H9 (cell line): ENCODE measurements at regions not wholly inside any gene's neighbourhood (a gene's known extent, or its start where the extent isn't known, plus 50 kb on each side); places are given as distances from the start of the nearest gene placed in this dataset.

Experiments used
- DNase-seq: peaks from one replicate; pipeline ENCODE4 v3.0.0-alpha.2; 2017
- H2AFZ ChIP-seq: one replicate; pipeline ENCODE4 v1.6.1; 2013; ENCODE audit warnings: mild to moderate bottlenecking, low read length, control low read depth, moderate library complexity
- H2AK5ac ChIP-seq: 2 replicates; pipeline ENCODE4 v1.6.1; 2013; ENCODE audit warnings: low read length, control low read depth, mixed read lengths; ENCODE audit not compliant: insufficient read length
- H2BK120ac ChIP-seq: one replicate; pipeline ENCODE4 v1.6.1; 2013; ENCODE audit warnings: low read depth, mild to moderate bottlenecking, low read length, control low read depth, inconsistent platforms; ENCODE audit not compliant: poor library complexity, severe bottlenecking
- H2BK12ac ChIP-seq: 2 replicates; pipeline ENCODE4 v1.6.1; 2013; ENCODE audit warnings: low read length, control low read depth, mixed read lengths, low read depth; ENCODE audit not compliant: insufficient read length
- H2BK15ac ChIP-seq: 2 replicates; pipeline ENCODE4 v1.6.1; 2013; ENCODE audit warnings: low read depth, low read length, control low read depth
- H2BK20ac ChIP-seq: one replicate; pipeline ENCODE4 v1.6.1; 2013; ENCODE audit warnings: low read depth, mild to moderate bottlenecking, low read length, control low read depth, inconsistent platforms; ENCODE audit not compliant: poor library complexity, severe bottlenecking
- H2BK5ac ChIP-seq: 2 replicates; pipeline ENCODE4 v1.6.1; 2013; ENCODE audit warnings: low read length, control low read depth, mixed read lengths; ENCODE audit not compliant: insufficient read length
- H3K14ac ChIP-seq: 2 replicates; pipeline ENCODE4 v1.6.1; 2013; ENCODE audit warnings: low read length, control low read depth; ENCODE audit not compliant: insufficient read depth
- H3K18ac ChIP-seq: 2 replicates; pipeline ENCODE4 v1.6.1; 2013; ENCODE audit warnings: low read depth, mild to moderate bottlenecking, mixed read lengths, low read length, control low read depth; ENCODE audit not compliant: insufficient read length
- H3K23ac ChIP-seq: 2 replicates; pipeline ENCODE4 v1.6.1; 2013; ENCODE audit warnings: low read length, control low read depth, mixed read lengths, low read depth; ENCODE audit not compliant: insufficient read length
- H3K23me2 ChIP-seq: 2 replicates; pipeline ENCODE4 v1.6.1; 2013; ENCODE audit warnings: low read depth, mild to moderate bottlenecking, mixed read lengths, low read length, control low read depth; ENCODE audit not compliant: insufficient read length, poor library complexity, severe bottlenecking
- H3K27ac ChIP-seq: 2 replicates; pipeline ENCODE4 v1.5.1; 2013; ENCODE audit warnings: low read length, control low read depth, mixed read lengths, low read depth; ENCODE audit not compliant: insufficient read length
- H3K27me3 ChIP-seq: 2 replicates; pipeline ENCODE4 v1.6.1; 2013; ENCODE audit warnings: low read length, control low read depth, inconsistent platforms; ENCODE audit not compliant: insufficient read depth
- H3K4ac ChIP-seq: 2 replicates; pipeline ENCODE4 v1.6.1; 2013; ENCODE audit warnings: low read depth, mild to moderate bottlenecking, control low read depth, inconsistent platforms, low read length, moderate library complexity
- H3K4me1 ChIP-seq: 2 replicates; pipeline ENCODE4 v1.6.1; 2013; ENCODE audit warnings: low read length, control low read depth, inconsistent platforms; ENCODE audit not compliant: insufficient read depth
- H3K4me2 ChIP-seq: 2 replicates; pipeline ENCODE4 v1.6.1; 2013; ENCODE audit warnings: low read length, control low read depth, mixed read lengths; ENCODE audit not compliant: insufficient read length, insufficient read depth
- H3K56ac ChIP-seq: 2 replicates; pipeline ENCODE4 v1.6.1; 2013; ENCODE audit warnings: low read depth, mild to moderate bottlenecking, mixed read lengths, low read length, control low read depth; ENCODE audit not compliant: insufficient read length
- H3K79me1 ChIP-seq: 2 replicates; pipeline ENCODE4 v1.6.1; 2013; ENCODE audit warnings: low read depth, mild to moderate bottlenecking, moderate library complexity, low read length, control low read depth, inconsistent platforms; ENCODE audit not compliant: insufficient read depth, poor library complexity, severe bottlenecking
- H3K79me2 ChIP-seq: 2 replicates; pipeline ENCODE4 v1.6.1; 2013; ENCODE audit warnings: low read length, control low read depth, inconsistent platforms; ENCODE audit not compliant: insufficient read depth
- H3K9ac ChIP-seq: 2 replicates; pipeline ENCODE4 v1.6.1; 2013; ENCODE audit warnings: low read length, control low read depth, mixed read lengths; ENCODE audit not compliant: insufficient read length; ENCODE audit errors: extremely low read depth
- H3K9me3 ChIP-seq: one replicate; pipeline ENCODE4 v1.6.1; 2013; ENCODE audit warnings: low read depth, low read length, inconsistent platforms; ENCODE audit not compliant: control insufficient read depth
- H3T11ph ChIP-seq: one replicate; pipeline ENCODE4 v1.6.1; 2013; ENCODE audit warnings: mild to moderate bottlenecking, low read length, control low read depth, inconsistent platforms
- H4K20me1 ChIP-seq: one replicate; pipeline ENCODE4 v1.6.1; 2013; ENCODE audit not compliant: control insufficient read depth, insufficient read length, insufficient read depth
- H4K5ac ChIP-seq: 2 replicates; pipeline ENCODE4 v1.6.1; 2013; ENCODE audit warnings: low read depth, mild to moderate bottlenecking, mixed read lengths, low read length, control low read depth; ENCODE audit not compliant: insufficient read length
- H4K8ac ChIP-seq: replicated peaks from 2 replicates; pipeline ENCODE4 v1.6.1; 2013; ENCODE audit warnings: low read length, control low read depth, mixed read lengths, low read depth; ENCODE audit not compliant: insufficient read length
- H4K91ac ChIP-seq: 2 replicates; pipeline ENCODE4 v1.6.1; 2013; ENCODE audit warnings: low read depth, mild to moderate bottlenecking, moderate library complexity, mixed read lengths, low read length, control low read depth; ENCODE audit not compliant: insufficient read length
- H3K27ac Mint-ChIP-seq, 3 experiments: 2 replicates in 2 of 3; 3 replicates in 1 of 3; pipeline ENCODE4 v1.8.0; 2020 to 2021; ENCODE audit warnings: mixed read lengths in 3 of 3, mild to moderate bottlenecking in 1 of 3, moderate library complexity in 1 of 3
- H3K27me3 Mint-ChIP-seq: 2 replicates; pipeline ENCODE4 v1.8.0; 2021; ENCODE audit warnings: low read depth, mild to moderate bottlenecking, moderate library complexity, mixed read lengths
- H3K36me3 Mint-ChIP-seq, 3 experiments: 2 replicates in 2 of 3; 3 replicates in 1 of 3; pipeline ENCODE4 v1.8.0; 2020 to 2021; ENCODE audit warnings: low read depth in 3 of 3, mixed read lengths in 3 of 3; ENCODE audit not compliant: insufficient read depth in 1 of 3
- H3K4me1 Mint-ChIP-seq, 2 experiments: 2 replicates each; pipeline ENCODE4 v1.8.0; 2020; ENCODE audit warnings: mixed read lengths in 2 of 2
- H3K4me3 Mint-ChIP-seq, 2 experiments: 2 replicates in 1 of 2; 3 replicates in 1 of 2; pipeline ENCODE4 v1.8.0; 2020 to 2021; ENCODE audit warnings: mild to moderate bottlenecking in 2 of 2, mixed read lengths in 2 of 2, moderate library complexity in 1 of 2
- H3K9me3 Mint-ChIP-seq, 2 experiments: 2 replicates in 1 of 2; 3 replicates in 1 of 2; pipeline ENCODE4 v1.8.0; 2020; ENCODE audit warnings: mild to moderate bottlenecking in 2 of 2, mixed read lengths in 2 of 2, moderate library complexity in 1 of 2
- TF ChIP-seq, protein P1 (sequence below): fragments of 200-600 bp; sonication (generic); conservative IDR thresholded peaks from 3 replicates; pipeline ENCODE4 v1.8.0; 2021; ENCODE audit warnings: antibody characterized with exemption, mild to moderate bottlenecking

DNA sequence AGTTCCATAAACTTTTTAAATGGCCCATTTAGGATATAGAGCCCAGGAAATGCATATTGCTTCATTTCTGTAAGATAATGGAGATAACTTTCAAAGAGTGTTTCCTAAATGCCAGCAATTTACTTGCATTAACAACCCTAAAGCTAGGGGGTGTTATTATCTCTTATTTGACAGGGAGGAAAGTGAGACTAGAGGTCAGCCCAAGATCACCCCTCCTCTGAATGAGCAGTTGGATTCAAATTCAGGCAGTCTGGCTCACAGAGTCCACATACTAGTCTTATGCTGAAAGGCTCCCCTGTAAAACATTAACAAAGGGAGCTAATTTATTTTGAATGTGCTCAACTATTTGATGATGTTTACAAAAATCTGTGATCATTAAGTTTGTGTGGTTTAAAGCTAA, 49.9 kb upstream of the TRIM77 start:
- Histone ChIP-seq H4K91ac (no peak overlapping the region), H3K9ac (no peak overlapping the region), H3K4me1 (no peaks in the 10 kb centered on the region)

More for the DNA sequence above, 49.9 kb upstream of the TRIM77 start:
- Histone ChIP-seq H3K9me3 (no peaks in the 10 kb centered on the region), H2AFZ (no peak overlapping the region), H2BK12ac (no peak overlapping the region), H4K5ac (no peak overlapping the region), H3T11ph (no peak overlapping the region), H3K27me3 (no peaks in the 10 kb centered on the region), H3K79me2 (no peaks in the 10 kb centered on the region), H3K27ac (no peak overlapping the region), H3K23me2 (no peaks in the 10 kb centered on the region), H4K8ac (no peak overlapping the region), H2AK5ac (no peak overlapping the region), H2BK120ac (no peak overlapping the region), H2BK15ac (no peak overlapping the region), H4K20me1 (no peaks in the 10 kb centered on the region), H3K56ac (no peak overlapping the region), H3K4ac (no peak overlapping the region), H3K79me1 (no peaks in the 10 kb centered on the region), H3K18ac (no peak overlapping the region), H3K4me2 (no peak overlapping the region), H2BK5ac (no peak overlapping the region), H3K23ac (no peak overlapping the region), H3K14ac (no peak overlapping the region), H2BK20ac (no peak overlapping the region)
- no peak overlapping the region for H3K4me3 Mint-ChIP-seq
- TF ChIP-seq, protein P1, sequence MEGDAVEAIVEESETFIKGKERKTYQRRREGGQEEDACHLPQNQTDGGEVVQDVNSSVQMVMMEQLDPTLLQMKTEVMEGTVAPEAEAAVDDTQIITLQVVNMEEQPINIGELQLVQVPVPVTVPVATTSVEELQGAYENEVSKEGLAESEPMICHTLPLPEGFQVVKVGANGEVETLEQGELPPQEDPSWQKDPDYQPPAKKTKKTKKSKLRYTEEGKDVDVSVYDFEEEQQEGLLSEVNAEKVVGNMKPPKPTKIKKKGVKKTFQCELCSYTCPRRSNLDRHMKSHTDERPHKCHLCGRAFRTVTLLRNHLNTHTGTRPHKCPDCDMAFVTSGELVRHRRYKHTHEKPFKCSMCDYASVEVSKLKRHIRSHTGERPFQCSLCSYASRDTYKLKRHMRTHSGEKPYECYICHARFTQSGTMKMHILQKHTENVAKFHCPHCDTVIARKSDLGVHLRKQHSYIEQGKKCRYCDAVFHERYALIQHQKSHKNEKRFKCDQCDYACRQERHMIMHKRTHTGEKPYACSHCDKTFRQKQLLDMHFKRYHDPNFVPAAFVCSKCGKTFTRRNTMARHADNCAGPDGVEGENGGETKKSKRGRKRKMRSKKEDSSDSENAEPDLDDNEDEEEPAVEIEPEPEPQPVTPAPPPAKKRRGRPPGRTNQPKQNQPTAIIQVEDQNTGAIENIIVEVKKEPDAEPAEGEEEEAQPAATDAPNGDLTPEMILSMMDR, result peak; percentile 34; the same call in 1 of the 3 replicates
- H3K36me3 Mint-ChIP-seq, result no peaks in the 10 kb centered on the region
- no peaks in the 10 kb centered on the region for H3K9me3 Mint-ChIP-seq
- H3K4me1 Mint-ChIP-seq, result no peaks in the 10 kb centered on the region; a peak in 2 of 4 replicates
- no peaks in the 10 kb centered on the region for H3K27me3 Mint-ChIP-seq
- no peak for DNase-seq
- no peak overlapping the region for H3K27ac Mint-ChIP-seq
